ENCODE measurements at regions not wholly inside any gene's neighbourhood (a gene's known extent, or its start where the extent isn't known, plus 50 kb on each side); places are given as distances from the start of the nearest gene placed in this dataset.

- Histone ChIP-seq H3K23me2 (ENCODE audit: low read depth, low read length) (no peaks in the 10 kb centered on the region), H3K56ac (replicated peaks; ENCODE audit: insufficient read length, low read depth, low read length) (no peak overlapping the region), H3K9ac (replicated peaks in 1 of 4; ENCODE audit: extremely low read depth in 1 of 4, low read depth in 3 of 4, low read length in 3 of 4) (no peak overlapping the region), H3K14ac (ENCODE audit: insufficient read length) (no peak overlapping the region), H4K8ac (ENCODE audit: extremely low read depth, insufficient read depth, low read length) (no peak overlapping the region), H2BK12ac (ENCODE audit: low read depth, low read length) (no peak overlapping the region), H2BK120ac (replicated peaks; ENCODE audit: low read depth, low read length) (no peak overlapping the region), H4K20me1 (replicated peaks in 1 of 2; ENCODE audit: control insufficient read depth in 1 of 2, insufficient read depth in 2 of 2, low read length in 2 of 2) (no peaks in the 10 kb centered on the region), H3K27ac (ENCODE audit: low read depth, low read length) (no peak overlapping the region), H3K79me2 (ENCODE audit: control insufficient read depth in 1 of 2, insufficient read depth in 2 of 2, low read length in 2 of 2) (no peaks in the 10 kb centered on the region), H3K23ac (ENCODE audit: insufficient read length) (no peak overlapping the region), H4K5ac (ENCODE audit: insufficient read length, low read depth, low read length) (no peak overlapping the region), H2BK15ac (ENCODE audit: low read length) (no peak overlapping the region), H3K4me1 (replicated peaks in 1 of 4; ENCODE audit: control insufficient read depth in 3 of 4, insufficient read depth in 4 of 4, low read length in 3 of 4) (peaks cover 4 to 35% (median 15%) of the 10 kb centered on the region in 4 experiments), H3K4me2 (ENCODE audit: insufficient read depth in 1 of 2, low read depth in 2 of 2, low read length in 2 of 2) (no peak overlapping the region), H3K18ac (ENCODE audit: extremely low read depth, low read length) (no peak overlapping the region), H2BK20ac (ENCODE audit: low read length) (no peak overlapping the region), H3K79me1 (ENCODE audit: low read depth, low read length) (peaks cover 3% of the 10 kb centered on the region; the same call in 1 of the 2 replicates), H3K36me3 (ENCODE audit: control insufficient read depth in 2 of 4, insufficient read depth in 4 of 4, low read length in 3 of 4) (no peaks in the 10 kb centered on the region), H2AK5ac (ENCODE audit: low read depth, low read length) (no peak overlapping the region), H2AFZ (ENCODE audit: low read length) (no peak overlapping the region), H3K4me3 (ENCODE audit: extremely low read depth in 1 of 4, insufficient read depth in 2 of 4, low read depth in 3 of 4, low read length in 4 of 4) (no peak overlapping the region), H4K91ac (replicated peaks; ENCODE audit: insufficient read length, low read length) (no peak overlapping the region), H3K9me3 (ENCODE audit: insufficient read depth in 2 of 2, low read depth in 1 of 2, low read length in 1 of 2) (no peaks in the 10 kb centered on the region), H3K27me3 (replicated peaks in 1 of 4; ENCODE audit: control insufficient read depth in 3 of 4, extremely low read depth in 1 of 4, insufficient read depth in 3 of 4, low read length in 3 of 4) (peaks cover 0 to 10% (median 3%) of the 10 kb centered on the region in 4 experiments; a peak in 4 of 7 replicates), H3K4ac (replicated peaks; ENCODE audit: insufficient read length, low read depth, low read length) (no peak overlapping the region), H2BK5ac (ENCODE audit: low read depth, low read length) (no peak overlapping the region)
- DNase-seq (ENCODE audit: low read depth in 1 of 2, low spot score in 2 of 2), result no peak
- ChIA-PET POLR2A (ENCODE audit: partially characterized antibody) (no interaction called here), CTCF (ENCODE audit: partially characterized antibody) (interaction anchor here (1.3 to 1.7 kb wide), 2 partner anchors 27 to 39 kb away, joined by 3 to 4 read pairs; no protein-coding TSS in a partner anchor)
- WGBS, 2 experiments (ENCODE audit: extremely low coverage in 1 of 2, insufficient coverage in 1 of 2, insufficient read length in 1 of 2, insufficient replicate concordance in 2 of 2, low coverage in 1 of 2, low lambda C conversion rate in 2 of 2, missing lambda C conversion rate in 1 of 2), result 89% methylated on average over 6 of the region's 6 CpGs; no CpG with 5 or more reads in 1 of the 2 experiments
- no peak for FAIRE-seq
- TF ChIP-seq SRF (IDR thresholded peaks at IDR 0.05; ENCODE audit: low read depth, low read length) (no peak), GTF2F1 (IDR thresholded peaks at IDR 0.05; ENCODE audit: borderline replicate concordance, low read depth, low read length) (no peak), ASH2L (IDR thresholded peaks at IDR 0.05; ENCODE audit: low read length) (no peak), FOSL1 (IDR thresholded peaks at IDR 0.05; ENCODE audit: insufficient read depth, low read depth, low read length) (no peak), BRCA1 (IDR thresholded peaks at IDR 0.05; ENCODE audit: low read depth, low read length) (no peak), JUND (IDR thresholded peaks at IDR 0.05; ENCODE audit: low read length) (no peak), HDAC2 (IDR thresholded peaks at IDR 0.05; ENCODE audit: borderline replicate concordance in 1 of 2, low read depth in 2 of 2, low read length in 2 of 2) (no peak), EZH2 (IDR thresholded peaks at IDR 0.05; ENCODE audit: low read depth, low read length, severe bottlenecking) (no peak), BACH1 (IDR thresholded peaks at IDR 0.05; ENCODE audit: low read length) (no peak)
Measured at GRCh38 chr22:26957897-26958296, 300.5 kb downstream of the MIAT start.

Data from H1 (cell line).